NCI-H1417 treated with DMSO at 0.1 percent for 48 hours (cell line): ENCODE measurements at regions not wholly inside any gene's neighbourhood (a gene's known extent, or its start where the extent isn't known, plus 50 kb on each side); places are given as distances from the start of the nearest gene placed in this dataset.

Experiments used
- DNase-seq: peaks from one replicate; lab custom pipeline; 2025; lab: John Stamatoyannopoulos, UW

GRCh38 chr6:148291876-148292275, 50.8 kb upstream of the SASH1 start:
- DNase-seq = no peak
